Esophagus muscularis mucosa (tissue), 4 donors: ENCODE measurements at regions not wholly inside any gene's neighbourhood (a gene's known extent, or its start where the extent isn't known, plus 50 kb on each side); places are given as distances from the start of the nearest gene placed in this dataset.

Source experiments
- DNase-seq: peaks from one replicate; pipeline ENCODE4 v3.0.0-alpha.2; 2017; ENCODE audit errors: extremely low spot score
- H3K27ac ChIP-seq, 4 donors: fragments of 200-600 bp; sonication (generic); replicated peaks in 1 of 4; 1 replicate in 3 of 4; 2 replicates in 1 of 4; pipeline ENCODE4 v1.5.1; 2016 to 2019; ENCODE audit warnings: mild to moderate bottlenecking in 1 of 4
- H3K27me3 ChIP-seq, 4 donors: fragments of 200-600 bp; sonication (generic); one replicate each; pipeline versions ENCODE4 v1.5.1 to v1.6.0; 2016 to 2019
- H3K36me3 ChIP-seq, 4 donors: fragments of 200-600 bp; sonication (generic); one replicate each; pipeline ENCODE4 v1.5.1; 2016 to 2019
- H3K4me1 ChIP-seq, 4 donors: fragments of 200-600 bp; sonication (generic); one replicate each; pipeline ENCODE4 v1.5.1; 2016 to 2019
- H3K4me3 ChIP-seq, 4 donors: fragments of 200-600 bp; sonication (generic); 1 replicate in 2 of 4; 2 replicates in 2 of 4; pipeline ENCODE4 v1.5.1; 2016 to 2019; ENCODE audit warnings: mild to moderate bottlenecking in 4 of 4, moderate library complexity in 1 of 4
- H3K9me3 ChIP-seq, 4 donors: fragments of 200-600 bp; sonication (generic); 1 replicate in 3 of 4; 2 replicates in 1 of 4; pipeline ENCODE4 v1.5.1; 2016 to 2019
- EP300 ChIP-seq: sonication (generic); formaldehyde crosslinking; IDR thresholded peaks from one replicate; pipeline ENCODE4 v1.6.1; 2017; ENCODE audit warnings: antibody characterized with exemption
- POLR2A ChIP-seq: fragments of 450-650 bp; IDR thresholded peaks from one replicate; pipeline ENCODE4 v1.6.1; 2017; ENCODE audit warnings: antibody characterized with exemption, moderate library complexity, mild to moderate bottlenecking, low read depth
- POLR2AphosphoS5 ChIP-seq, 2 donors: sonication (generic); formaldehyde crosslinking; IDR thresholded peaks; one replicate each; pipeline ENCODE4 v1.6.1; 2017; ENCODE audit warnings: antibody characterized with exemption in 2 of 2
- WGBS: methylation state at CpG from one replicate; pipeline ENCODE4 v1.1.5; 2018; 5-methylcytosine and 5-hydroxymethylcytosine counted together
- intact Hi-C: fragments of 100-400 bp; cut with DNase I; formaldehyde crosslinking; loops from one replicate; pipeline ENCODE4 v1.15.1; 2023
- TF ChIP-seq, protein P1 (sequence below), 3 experiments: fragments of 200-600 bp in 2 of 3; fragments of 450-650 bp in 1 of 3; sonication (generic) in 2 of 3; IDR thresholded peaks; one replicate each; pipeline ENCODE4 v1.5.1; 2017 to 2019; ENCODE audit warnings: antibody characterized with exemption in 3 of 3, mild to moderate bottlenecking in 2 of 3, moderate library complexity in 1 of 3

DNA sequence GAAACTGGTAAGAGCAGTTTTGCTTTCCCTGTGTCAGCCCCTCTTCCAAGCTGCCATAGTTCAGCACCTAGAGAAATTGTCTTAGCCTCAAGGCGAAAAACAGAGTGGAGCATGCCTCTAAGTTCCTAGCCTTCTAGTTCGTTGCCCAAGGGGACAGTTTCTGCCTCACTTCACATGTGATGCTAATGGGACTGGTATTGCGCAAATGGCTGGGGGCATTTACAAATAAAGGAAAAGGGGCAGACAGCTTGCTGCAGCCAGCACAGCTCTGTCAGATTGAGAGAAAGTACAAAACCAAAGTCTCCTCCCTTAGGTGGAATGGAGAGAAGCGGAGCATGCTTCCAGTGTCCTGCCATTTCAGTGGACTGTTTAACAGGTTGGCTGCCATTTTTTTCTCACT is 567.7 kb downstream of the ETV1 start:
- Histone ChIP-seq H3K9me3 (peaks cover 0 to 14% (median 4%) of the 10 kb centered on the region in 4 donors), H3K27me3 (no peaks in the 10 kb centered on the region), H3K36me3 (no peaks in the 10 kb centered on the region), H3K27ac (no peak overlapping the region), H3K4me1 (no peaks in the 10 kb centered on the region), H3K4me3 (no peak overlapping the region)
- WGBS: 91% methylated on average over 4 of the region's 4 CpGs
- no peak for DNase-seq
- intact Hi-C loops: no loop called here
- TF ChIP-seq, protein P1, sequence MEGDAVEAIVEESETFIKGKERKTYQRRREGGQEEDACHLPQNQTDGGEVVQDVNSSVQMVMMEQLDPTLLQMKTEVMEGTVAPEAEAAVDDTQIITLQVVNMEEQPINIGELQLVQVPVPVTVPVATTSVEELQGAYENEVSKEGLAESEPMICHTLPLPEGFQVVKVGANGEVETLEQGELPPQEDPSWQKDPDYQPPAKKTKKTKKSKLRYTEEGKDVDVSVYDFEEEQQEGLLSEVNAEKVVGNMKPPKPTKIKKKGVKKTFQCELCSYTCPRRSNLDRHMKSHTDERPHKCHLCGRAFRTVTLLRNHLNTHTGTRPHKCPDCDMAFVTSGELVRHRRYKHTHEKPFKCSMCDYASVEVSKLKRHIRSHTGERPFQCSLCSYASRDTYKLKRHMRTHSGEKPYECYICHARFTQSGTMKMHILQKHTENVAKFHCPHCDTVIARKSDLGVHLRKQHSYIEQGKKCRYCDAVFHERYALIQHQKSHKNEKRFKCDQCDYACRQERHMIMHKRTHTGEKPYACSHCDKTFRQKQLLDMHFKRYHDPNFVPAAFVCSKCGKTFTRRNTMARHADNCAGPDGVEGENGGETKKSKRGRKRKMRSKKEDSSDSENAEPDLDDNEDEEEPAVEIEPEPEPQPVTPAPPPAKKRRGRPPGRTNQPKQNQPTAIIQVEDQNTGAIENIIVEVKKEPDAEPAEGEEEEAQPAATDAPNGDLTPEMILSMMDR (IDR thresholded peaks at IDR 0.05): no peak
- TF ChIP-seq POLR2AphosphoS5 (IDR thresholded peaks at IDR 0.05): no peak
- no peak for TF ChIP-seq EP300
- TF ChIP-seq POLR2A: no peak

DNA sequence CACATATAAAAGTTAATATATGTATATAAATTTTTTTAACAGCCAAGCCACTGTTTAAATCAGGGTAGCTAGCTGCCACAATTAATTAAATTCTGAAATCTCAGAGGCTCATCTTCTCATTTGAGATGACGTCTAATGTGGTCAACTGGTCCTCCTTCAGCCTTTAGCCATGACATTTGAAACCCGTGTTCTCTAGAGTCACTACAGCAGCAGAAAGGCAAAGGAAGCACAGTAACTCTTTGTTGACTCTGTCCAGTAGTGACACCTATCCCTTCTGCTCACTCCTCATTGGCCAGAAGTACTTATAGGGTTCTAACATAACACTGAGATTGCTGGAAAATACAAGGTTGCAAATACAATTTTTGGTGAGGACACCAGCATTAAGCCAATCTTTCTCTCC is 555.5 kb downstream of the ETV1 start:
- intact Hi-C loops: no loop called here
- Histone ChIP-seq H3K9me3 (no peaks in the 10 kb centered on the region), H3K4me1 (peaks cover 0 to 4% (median 0%) of the 10 kb centered on the region in 4 donors), H3K4me3 (no peak overlapping the region), H3K27ac (no peak overlapping the region), H3K27me3 (no peaks in the 10 kb centered on the region), H3K36me3 (no peaks in the 10 kb centered on the region)
- TF ChIP-seq POLR2A: no peak
- no peak for TF ChIP-seq EP300
- TF ChIP-seq, protein P1 (IDR thresholded peaks at IDR 0.05): no peak
- no peak for TF ChIP-seq POLR2AphosphoS5 (IDR thresholded peaks at IDR 0.05)
- WGBS: 89% methylated on average over 2 of the region's 2 CpGs
- DNase-seq: no peak

GRCh38 chr7:13442226-13442625 is 547.2 kb downstream of the ETV1 start:
- Histone ChIP-seq H3K27ac (no peak overlapping the region), H3K27me3 (no peaks in the 10 kb centered on the region), H3K4me3 (no peak overlapping the region), H3K4me1 (peaks cover 0 to 11% (median 2%) of the 10 kb centered on the region in 4 donors), H3K9me3 (no peaks in the 10 kb centered on the region), H3K36me3 (no peaks in the 10 kb centered on the region)
- 71% methylated on average over 1 of the region's 1 CpG for WGBS
- no peak for DNase-seq
- TF ChIP-seq POLR2AphosphoS5 (IDR thresholded peaks at IDR 0.05): no peak
- no peak for TF ChIP-seq POLR2A
- TF ChIP-seq EP300: no peak
- TF ChIP-seq, protein P1 (IDR thresholded peaks at IDR 0.05): no peak
- intact Hi-C loops: no loop called here

GRCh38 chr7:13447637-13448036 is 541.8 kb downstream of the ETV1 start:
- no peaks in the 10 kb centered on the region for H3K36me3 ChIP-seq
- DNase-seq: no peak
- peaks cover 0 to 3% (median 0%) of the 10 kb centered on the region in 4 donors for H3K4me1 ChIP-seq
- H3K27ac ChIP-seq: no peak overlapping the region
- no peaks in the 10 kb centered on the region for H3K9me3 ChIP-seq
- TF ChIP-seq POLR2AphosphoS5 (IDR thresholded peaks at IDR 0.05) (no peak), POLR2A (no peak)
- no peak overlapping the region for H3K4me3 ChIP-seq
- no peaks in the 10 kb centered on the region for H3K27me3 ChIP-seq
- intact Hi-C loops: no loop called here
- 88% methylated on average over 1 of the region's 1 CpG for WGBS

DNA sequence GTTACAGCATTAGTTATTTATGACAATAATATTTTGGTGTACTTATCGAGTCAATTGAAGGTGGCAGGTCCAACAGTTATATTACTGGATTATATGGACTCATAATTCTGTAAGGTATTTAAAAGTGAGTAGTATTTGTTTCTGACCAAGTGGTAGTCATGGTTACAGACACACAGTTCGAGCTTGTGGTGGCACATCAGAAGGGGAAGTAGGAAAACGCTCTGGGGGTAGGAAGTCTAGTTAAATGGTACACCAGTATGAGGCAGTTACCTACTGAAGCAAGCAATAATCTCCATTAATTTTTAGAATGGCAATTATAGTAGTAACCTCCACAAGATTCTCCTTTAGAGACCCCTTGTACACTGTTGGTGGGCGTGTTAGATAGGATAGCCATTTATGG is 541.2 kb downstream of the ETV1 start:
- no peak for DNase-seq
- H3K9me3 ChIP-seq: no peaks in the 10 kb centered on the region
- H3K4me1 ChIP-seq: peaks cover 0 to 3% (median 0%) of the 10 kb centered on the region in 4 donors
- H3K36me3 ChIP-seq: no peaks in the 10 kb centered on the region
- intact Hi-C loops: no loop called here
- no peak overlapping the region for H3K27ac ChIP-seq
- H3K27me3 ChIP-seq: no peaks in the 10 kb centered on the region
- TF ChIP-seq, protein P1 (IDR thresholded peaks at IDR 0.05): no peak
- no peak for TF ChIP-seq POLR2AphosphoS5 (IDR thresholded peaks at IDR 0.05)
- TF ChIP-seq POLR2A: no peak
- TF ChIP-seq EP300: no peak
- no peak overlapping the region for H3K4me3 ChIP-seq
- 86% methylated on average over 4 of the region's 4 CpGs for WGBS
